HCT116 (cell line): ENCODE measurements at regions not wholly inside any gene's neighbourhood (a gene's known extent, or its start where the extent isn't known, plus 50 kb on each side); places are given as distances from the start of the nearest gene placed in this dataset.
A peak's percentile ranks its signal among the peaks of the same experiment; 100 is the strongest.

ENCODE experiments used
- ATAC-seq: fragments of 200-7000 bp; cut with Tn5 transposase; 2 replicates; pipeline ENCODE4 v1.9.1; 2020; ENCODE audit warnings: mild to moderate bottlenecking, moderate library complexity
- BruUV-seq: library from RNA; stranded (reverse); fragments of 400-500 nt; replicated peaks from 2 replicates; lab custom pipeline; 2021; lab: Mats Ljungman, UMichigan
- CTCF ChIA-PET: fragments of 300-600 bp; sonication (Branson Sonifier 250); formaldehyde crosslinking; loops from one replicate; lab custom pipeline; 2021; ENCODE audit warnings: antibody characterized with exemption; lab: Charles Lee
- POLR2A ChIA-PET: fragments of 300-600, 350-600 bp; sonication (Branson Sonifier 250); formaldehyde crosslinking; loops from one replicate; lab custom pipeline; 2021; ENCODE audit warnings: antibody characterized with exemption; lab: Charles Lee
- RAD21 ChIA-PET, 2 experiments: fragments of 300-600 bp; sonication (Branson Sonifier 250); formaldehyde crosslinking; loops; one replicate each; lab custom pipeline; 2023; ENCODE audit warnings: low total read pairs in 2 of 2; ENCODE audit not compliant: uncharacterized antibody in 2 of 2, unreplicated experiment in 2 of 2, low non-redundant PET in 1 of 2; lab: Charles Lee
- DNase-seq: peaks from one replicate; pipeline ENCODE4 v3.0.0-alpha.2; 2010; ENCODE audit warnings: low read depth, low spot score
- H2AFZ ChIP-seq: fragments of 200-600 bp; shearing (Covaris generic), sonication (generic); 2 replicates; pipeline ENCODE4 v1.6.1; 2017; ENCODE audit warnings: low read depth, mixed run types, mixed read lengths, antibody characterized with exemption, low read length; ENCODE audit not compliant: poor library complexity, severe bottlenecking
- H3K27ac ChIP-seq: 2 replicates; pipeline ENCODE4 v1.5.1; 2012; ENCODE audit warnings: low read depth, low read length
- H3K27me3 ChIP-seq: fragments of 200-600 bp; sonication (generic); 2 replicates; pipeline ENCODE4 v1.6.1; 2016; ENCODE audit warnings: mixed run types, low read length, mixed read lengths; ENCODE audit not compliant: insufficient read depth
- H3K36me3 ChIP-seq, 2 experiments: fragments of 200-500 bp in 1 of 2; fragments of 200-600 bp in 1 of 2; sonication (Bioruptor generic) in 1 of 2; sonication (generic) in 1 of 2; 2 replicates each; pipeline versions ENCODE4 v1.5.1 to v1.6.1; 2014 to 2016; ENCODE audit warnings: low read length in 2 of 2, inconsistent platforms in 1 of 2, mixed read lengths in 1 of 2, mixed run types in 1 of 2; ENCODE audit not compliant: insufficient read depth in 2 of 2, control insufficient read depth in 1 of 2
- H3K4me1 ChIP-seq, 2 experiments: fragments of 200-600 bp in 1 of 2; sonication (generic) in 1 of 2; 2 replicates each; pipeline versions ENCODE4 v1.5.1 to v1.6.1; 2012 to 2017; ENCODE audit warnings: low read length in 2 of 2, inconsistent platforms in 1 of 2, mild to moderate bottlenecking in 1 of 2, mixed read lengths in 1 of 2, mixed run types in 1 of 2, moderate library complexity in 1 of 2; ENCODE audit not compliant: insufficient read depth in 2 of 2, control insufficient read depth in 1 of 2
- H3K4me2 ChIP-seq: fragments of 200-600 bp; sonication (generic); 2 replicates; pipeline ENCODE4 v1.6.1; 2017; ENCODE audit warnings: mixed run types, low read length, mixed read lengths
- H3K4me3 ChIP-seq, 2 experiments: fragments of 200-600 bp in 1 of 2; sonication (generic) in 1 of 2; replicated peaks in 1 of 2; 2 replicates each; pipeline ENCODE4 v1.5.1; 2011 to 2016; ENCODE audit warnings: low read length in 2 of 2, control low read depth in 1 of 2, low read depth in 1 of 2, mild to moderate bottlenecking in 1 of 2, mixed read lengths in 1 of 2, mixed run types in 1 of 2
- H3K79me2 ChIP-seq: fragments of 200-600 bp; sonication (generic); 2 replicates; pipeline ENCODE4 v1.6.1; 2017; ENCODE audit warnings: mild to moderate bottlenecking, mixed run types, low read length, moderate library complexity, mixed read lengths; ENCODE audit not compliant: insufficient read depth
- H3K9ac ChIP-seq: fragments of 200-600 bp; sonication (generic); 2 replicates; pipeline ENCODE4 v1.6.1; 2016; ENCODE audit warnings: low read length, mixed read lengths
- H3K9me2 ChIP-seq: fragments of 200-600 bp; sonication (generic), shearing (Covaris generic); 2 replicates; pipeline ENCODE4 v1.6.1; 2017; ENCODE audit warnings: mixed run types, mild to moderate bottlenecking, moderate library complexity; ENCODE audit not compliant: insufficient read depth
- H3K9me3 ChIP-seq, 2 experiments: fragments of 200-500 bp in 1 of 2; fragments of 200-600 bp in 1 of 2; sonication (Bioruptor generic) in 1 of 2; sonication (generic) in 1 of 2; 2 replicates each; pipeline ENCODE4 v1.6.1; 2014 to 2017; ENCODE audit warnings: low read length in 2 of 2, mixed read lengths in 2 of 2, inconsistent platforms in 1 of 2, low read depth in 1 of 2, mild to moderate bottlenecking in 1 of 2, mixed run types in 1 of 2, moderate library complexity in 1 of 2; ENCODE audit not compliant: control insufficient read depth in 1 of 2, insufficient read depth in 1 of 2
- H4K20me1 ChIP-seq: fragments of 200-600 bp; sonication (generic), shearing (Covaris generic); 2 replicates; pipeline ENCODE4 v1.6.1; 2017; ENCODE audit warnings: mixed run types, mild to moderate bottlenecking, moderate library complexity; ENCODE audit not compliant: insufficient read depth
- CBX3 ChIP-seq: IDR thresholded peaks from 2 replicates; pipeline ENCODE4 v1.6.1; 2012; ENCODE audit warnings: low read depth
- ELF1 ChIP-seq: IDR thresholded peaks from 2 replicates; pipeline ENCODE4 v1.6.1; 2012; ENCODE audit warnings: low read depth, borderline replicate concordance
- EZH2 ChIP-seq: fragments of 200-600 bp; sonication (generic); IDR thresholded peaks from 2 replicates; pipeline ENCODE4 v1.6.1; 2017; ENCODE audit warnings: antibody characterized with exemption, mixed run types
- FOSL1 ChIP-seq: IDR thresholded peaks from 2 replicates; pipeline ENCODE4 v1.6.1; 2012; ENCODE audit warnings: low read depth
- POLR2A ChIP-seq: IDR thresholded peaks from 2 replicates; pipeline ENCODE4 v1.7.0; 2011; ENCODE audit warnings: borderline replicate concordance; ENCODE audit not compliant: insufficient read depth, insufficient read length; ENCODE audit errors: extremely low read depth
- SIN3A ChIP-seq: IDR thresholded peaks from 2 replicates; pipeline ENCODE4 v1.6.1; 2012; ENCODE audit warnings: low read depth
- SP1 ChIP-seq: IDR thresholded peaks from 2 replicates; pipeline ENCODE4 v1.6.1; 2012; ENCODE audit warnings: low read depth
- ZFX ChIP-seq: fragments of 450-650 bp; IDR thresholded peaks from 2 replicates; pipeline ENCODE4 v1.6.1; 2017
- intact Hi-C: fragments of 100-400 bp; cut with micrococcal nuclease; formaldehyde crosslinking; loops from 2 replicates; pipeline ENCODE4 v1.10.0; 2022
- TF ChIP-seq, protein P1 (sequence below): IDR thresholded peaks from 2 replicates; pipeline ENCODE4 v1.6.1; 2012; ENCODE audit warnings: low read depth
- TF ChIP-seq, protein P2 (sequence below): IDR thresholded peaks from 2 replicates; pipeline ENCODE4 v1.6.1; 2012
- TF ChIP-seq, protein P3 (sequence below), 3 experiments: fragments of 200-600 bp in 1 of 3; sonication (generic) in 1 of 3; IDR thresholded peaks in 2 of 3; conservative IDR thresholded peaks in 1 of 3; 2 replicates each; pipeline ENCODE4 v1.5.1; 2012 to 2017; ENCODE audit warnings: low read depth in 2 of 3, low read length in 2 of 3, antibody characterized with exemption in 1 of 3, borderline replicate concordance in 1 of 3, control low read depth in 1 of 3, mild to moderate bottlenecking in 1 of 3, mixed read lengths in 1 of 3, mixed run types in 1 of 3, moderate library complexity in 1 of 3; ENCODE audit not compliant: insufficient read depth in 1 of 3
- TF ChIP-seq, protein P4 (sequence below): IDR thresholded peaks from 2 replicates; pipeline ENCODE4 v1.6.1; 2011; ENCODE audit warnings: mild to moderate bottlenecking, low read length, moderate library complexity; ENCODE audit not compliant: insufficient replicate concordance; ENCODE audit errors: extremely low read depth

DNA sequence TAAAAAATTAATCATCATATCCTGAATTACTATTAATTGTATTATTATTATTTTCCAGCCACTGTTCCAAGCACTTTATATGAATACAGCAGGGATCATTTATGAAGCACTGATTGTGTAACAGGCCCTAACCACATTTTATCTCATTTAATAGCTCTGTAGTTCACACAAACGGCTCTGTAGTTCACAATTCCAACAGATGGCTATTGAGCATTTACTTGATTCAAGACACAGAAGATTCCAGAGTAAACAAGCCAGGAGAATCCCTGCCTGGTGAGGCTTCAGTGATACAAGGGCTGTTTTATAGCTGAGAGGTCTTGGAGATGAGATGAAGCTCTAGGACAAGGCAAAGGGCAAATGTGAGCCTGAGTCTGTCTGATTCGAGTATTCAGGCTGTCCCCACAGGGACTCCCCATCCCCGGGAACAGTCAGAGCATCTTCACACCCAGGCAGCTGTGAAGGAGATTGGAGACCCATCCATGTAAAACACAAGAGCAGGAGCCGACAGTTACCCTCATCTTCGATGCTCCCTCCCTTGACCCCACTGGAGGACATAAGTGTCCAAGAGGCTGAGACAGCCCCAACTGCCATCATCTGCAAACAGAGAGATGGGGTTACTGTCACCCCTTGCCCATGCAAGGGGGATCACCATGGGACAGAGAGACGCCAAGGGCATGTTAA lies 222.5 kb downstream of the MN1 start:
- Histone ChIP-seq H3K4me2 (no peak overlapping the region), H3K27ac (no peak overlapping the region), H2AFZ (no peak overlapping the region), H3K36me3 (no peaks in the 10 kb centered on the region), H3K79me2 (no peaks in the 10 kb centered on the region), H3K27me3 (0 out of 2 replicates have a peak, but pooled peaks cover 3% of the 10 kb centered on the region), H3K4me3 (no peak overlapping the region), H4K20me1 (no peaks in the 10 kb centered on the region), H3K9me2 (no peaks in the 10 kb centered on the region), H3K9me3 (no peaks in the 10 kb centered on the region), H3K4me1 (no peaks in the 10 kb centered on the region; a peak in 1 of 4 replicates), H3K9ac (no peak overlapping the region)
- DNase-seq (no peak), ATAC-seq (no peak)
- ChIA-PET POLR2A (no interaction called here), RAD21 (no interaction called here), CTCF (no interaction called here)
- BruUV-seq: no TSS peak
- no peak for TF ChIP-seq FOSL1
- TF ChIP-seq SP1: no peak
- TF ChIP-seq, protein P1, sequence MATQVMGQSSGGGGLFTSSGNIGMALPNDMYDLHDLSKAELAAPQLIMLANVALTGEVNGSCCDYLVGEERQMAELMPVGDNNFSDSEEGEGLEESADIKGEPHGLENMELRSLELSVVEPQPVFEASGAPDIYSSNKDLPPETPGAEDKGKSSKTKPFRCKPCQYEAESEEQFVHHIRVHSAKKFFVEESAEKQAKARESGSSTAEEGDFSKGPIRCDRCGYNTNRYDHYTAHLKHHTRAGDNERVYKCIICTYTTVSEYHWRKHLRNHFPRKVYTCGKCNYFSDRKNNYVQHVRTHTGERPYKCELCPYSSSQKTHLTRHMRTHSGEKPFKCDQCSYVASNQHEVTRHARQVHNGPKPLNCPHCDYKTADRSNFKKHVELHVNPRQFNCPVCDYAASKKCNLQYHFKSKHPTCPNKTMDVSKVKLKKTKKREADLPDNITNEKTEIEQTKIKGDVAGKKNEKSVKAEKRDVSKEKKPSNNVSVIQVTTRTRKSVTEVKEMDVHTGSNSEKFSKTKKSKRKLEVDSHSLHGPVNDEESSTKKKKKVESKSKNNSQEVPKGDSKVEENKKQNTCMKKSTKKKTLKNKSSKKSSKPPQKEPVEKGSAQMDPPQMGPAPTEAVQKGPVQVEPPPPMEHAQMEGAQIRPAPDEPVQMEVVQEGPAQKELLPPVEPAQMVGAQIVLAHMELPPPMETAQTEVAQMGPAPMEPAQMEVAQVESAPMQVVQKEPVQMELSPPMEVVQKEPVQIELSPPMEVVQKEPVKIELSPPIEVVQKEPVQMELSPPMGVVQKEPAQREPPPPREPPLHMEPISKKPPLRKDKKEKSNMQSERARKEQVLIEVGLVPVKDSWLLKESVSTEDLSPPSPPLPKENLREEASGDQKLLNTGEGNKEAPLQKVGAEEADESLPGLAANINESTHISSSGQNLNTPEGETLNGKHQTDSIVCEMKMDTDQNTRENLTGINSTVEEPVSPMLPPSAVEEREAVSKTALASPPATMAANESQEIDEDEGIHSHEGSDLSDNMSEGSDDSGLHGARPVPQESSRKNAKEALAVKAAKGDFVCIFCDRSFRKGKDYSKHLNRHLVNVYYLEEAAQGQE: no peak
- no peak for TF ChIP-seq EZH2
- intact Hi-C loops: no loop called here

DNA sequence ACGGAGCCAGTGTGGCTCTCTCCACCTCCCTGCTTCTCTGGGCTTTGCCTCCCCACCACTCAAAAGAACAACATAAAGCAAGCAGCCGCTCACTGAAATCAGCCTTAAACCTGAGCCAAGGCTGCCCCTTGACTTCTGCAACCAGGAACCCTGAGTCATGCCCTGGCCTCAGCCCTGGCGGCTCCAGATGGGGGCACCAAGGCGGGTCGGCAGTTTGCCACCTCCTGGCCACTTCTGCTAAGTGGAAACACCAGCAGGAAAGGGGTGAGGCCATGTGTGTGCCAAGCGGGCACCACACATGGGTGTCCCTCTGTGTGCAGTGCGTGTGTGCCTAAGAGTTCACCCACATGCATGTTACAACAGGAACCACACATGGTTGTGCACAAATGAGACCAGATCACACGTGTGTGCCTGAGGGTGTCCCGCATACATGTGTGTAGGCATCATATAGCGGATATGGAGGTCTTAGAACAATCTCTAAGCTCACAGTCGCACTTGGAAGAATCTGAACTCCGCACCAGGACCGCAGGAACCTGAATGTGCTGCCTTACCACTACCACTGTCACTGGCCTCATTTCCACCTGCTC lies 221.2 kb downstream of the MN1 start:
- Histone ChIP-seq H3K9me3 (no peaks in the 10 kb centered on the region), H2AFZ (no peak overlapping the region), H3K79me2 (no peaks in the 10 kb centered on the region), H3K36me3 (no peaks in the 10 kb centered on the region), H3K9me2 (no peaks in the 10 kb centered on the region), H3K4me2 (no peak overlapping the region), H3K9ac (no peak overlapping the region), H3K4me3 (no peak overlapping the region), H3K4me1 (no peaks in the 10 kb centered on the region; a peak in 1 of 4 replicates), H3K27me3 (no peaks in the 10 kb centered on the region), H4K20me1 (no peaks in the 10 kb centered on the region), H3K27ac (no peak overlapping the region)
- DNase-seq: no peak
- BruUV-seq: no TSS peak
- ChIA-PET CTCF (no interaction called here), POLR2A (no interaction called here), RAD21 (no interaction called here)
- peak; percentile 47 for ATAC-seq
- intact Hi-C loops: no loop called here
- TF ChIP-seq, protein P2, sequence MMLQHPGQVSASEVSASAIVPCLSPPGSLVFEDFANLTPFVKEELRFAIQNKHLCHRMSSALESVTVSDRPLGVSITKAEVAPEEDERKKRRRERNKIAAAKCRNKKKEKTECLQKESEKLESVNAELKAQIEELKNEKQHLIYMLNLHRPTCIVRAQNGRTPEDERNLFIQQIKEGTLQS: no peak
- TF ChIP-seq, protein P3, sequence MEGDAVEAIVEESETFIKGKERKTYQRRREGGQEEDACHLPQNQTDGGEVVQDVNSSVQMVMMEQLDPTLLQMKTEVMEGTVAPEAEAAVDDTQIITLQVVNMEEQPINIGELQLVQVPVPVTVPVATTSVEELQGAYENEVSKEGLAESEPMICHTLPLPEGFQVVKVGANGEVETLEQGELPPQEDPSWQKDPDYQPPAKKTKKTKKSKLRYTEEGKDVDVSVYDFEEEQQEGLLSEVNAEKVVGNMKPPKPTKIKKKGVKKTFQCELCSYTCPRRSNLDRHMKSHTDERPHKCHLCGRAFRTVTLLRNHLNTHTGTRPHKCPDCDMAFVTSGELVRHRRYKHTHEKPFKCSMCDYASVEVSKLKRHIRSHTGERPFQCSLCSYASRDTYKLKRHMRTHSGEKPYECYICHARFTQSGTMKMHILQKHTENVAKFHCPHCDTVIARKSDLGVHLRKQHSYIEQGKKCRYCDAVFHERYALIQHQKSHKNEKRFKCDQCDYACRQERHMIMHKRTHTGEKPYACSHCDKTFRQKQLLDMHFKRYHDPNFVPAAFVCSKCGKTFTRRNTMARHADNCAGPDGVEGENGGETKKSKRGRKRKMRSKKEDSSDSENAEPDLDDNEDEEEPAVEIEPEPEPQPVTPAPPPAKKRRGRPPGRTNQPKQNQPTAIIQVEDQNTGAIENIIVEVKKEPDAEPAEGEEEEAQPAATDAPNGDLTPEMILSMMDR (IDR thresholded peaks at IDR 0.05 in 2 of 3, conservative IDR thresholded peaks at IDR 0.05 in 1 of 3; ENCODE audit: borderline replicate concordance in 1 of 3, insufficient read depth in 1 of 3, low read depth in 2 of 3, low read length in 2 of 3): no peak
- TF ChIP-seq ZFX (no peak), ELF1 (no peak), CBX3 (no peak), POLR2A (no peak), SIN3A (no peak)
- TF ChIP-seq, protein P4, sequence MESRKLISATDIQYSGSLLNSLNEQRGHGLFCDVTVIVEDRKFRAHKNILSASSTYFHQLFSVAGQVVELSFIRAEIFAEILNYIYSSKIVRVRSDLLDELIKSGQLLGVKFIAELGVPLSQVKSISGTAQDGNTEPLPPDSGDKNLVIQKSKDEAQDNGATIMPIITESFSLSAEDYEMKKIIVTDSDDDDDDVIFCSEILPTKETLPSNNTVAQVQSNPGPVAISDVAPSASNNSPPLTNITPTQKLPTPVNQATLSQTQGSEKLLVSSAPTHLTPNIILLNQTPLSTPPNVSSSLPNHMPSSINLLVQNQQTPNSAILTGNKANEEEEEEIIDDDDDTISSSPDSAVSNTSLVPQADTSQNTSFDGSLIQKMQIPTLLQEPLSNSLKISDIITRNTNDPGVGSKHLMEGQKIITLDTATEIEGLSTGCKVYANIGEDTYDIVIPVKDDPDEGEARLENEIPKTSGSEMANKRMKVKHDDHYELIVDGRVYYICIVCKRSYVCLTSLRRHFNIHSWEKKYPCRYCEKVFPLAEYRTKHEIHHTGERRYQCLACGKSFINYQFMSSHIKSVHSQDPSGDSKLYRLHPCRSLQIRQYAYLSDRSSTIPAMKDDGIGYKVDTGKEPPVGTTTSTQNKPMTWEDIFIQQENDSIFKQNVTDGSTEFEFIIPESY: no peak
